ENCODE measurements at regions not wholly inside any gene's neighbourhood (a gene's known extent, or its start where the extent isn't known, plus 50 kb on each side); places are given as distances from the start of the nearest gene placed in this dataset.

GRCh38 chr10:131692686-131693334 is 208.0 kb upstream of the PPP2R2D start:
- Mint-ChIP-seq H3K27ac (no peak overlapping the region), H3K4me1 (ENCODE audit: low read depth) (no peaks in the 10 kb centered on the region), H3K4me3 (no peak overlapping the region), H3K36me3 (ENCODE audit: low read depth) (no peaks in the 10 kb centered on the region), H3K27me3 (peaks cover 4% of the 10 kb centered on the region), H3K9me3 (no peaks in the 10 kb centered on the region)
- TF ChIP-seq CTCF (IDR thresholded peaks at IDR 0.05): no peak
- CTCF ChIA-PET: no interaction called here
- peaks cover 0 to 40% of the 10 kb centered on the region in 2 experiments for H3K9me3 ChIP-seq (ENCODE audit: control insufficient read depth in 1 of 2, insufficient read depth in 1 of 2, low read length in 2 of 2)
- no peaks in the 10 kb centered on the region for H3K27me3 ChIP-seq (ENCODE audit: control insufficient read depth in 1 of 2, insufficient read depth in 2 of 2, low read length in 2 of 2)
- no peaks in the 10 kb centered on the region for H3K4me1 ChIP-seq (ENCODE audit: insufficient read depth, low read length)
- DNase-seq (peak in 1 of 14 experiments; percentile 27), ATAC-seq (ENCODE audit: poor library complexity) (no peak)
- H3K36me3 ChIP-seq (ENCODE audit: insufficient read depth, low read length): no peaks in the 10 kb centered on the region
- H3K4me3 ChIP-seq (ENCODE audit: low read length): no peak overlapping the region
- no peak overlapping the region for H3K27ac ChIP-seq (ENCODE audit: low read depth in 1 of 2, low read length in 2 of 2)
- POLR2A ChIA-PET: no interaction called here
- intact Hi-C loops (cut with DNase I, micrococcal nuclease): no loop called here

- H3K36me3 ChIP-seq (ENCODE audit: insufficient read depth, low read length): no peaks in the 10 kb centered on the region
- no peak overlapping the region for H3K27ac ChIP-seq (ENCODE audit: low read depth in 1 of 2, low read length in 2 of 2)
- no peak overlapping the region for H3K27ac Mint-ChIP-seq
- intact Hi-C loops (cut with DNase I, micrococcal nuclease): no loop called here
- H3K27me3 ChIP-seq (ENCODE audit: control insufficient read depth in 1 of 2, insufficient read depth in 2 of 2, low read length in 2 of 2): no peaks in the 10 kb centered on the region
- H3K4me3 ChIP-seq (ENCODE audit: low read length): no peak overlapping the region
- peaks cover 4% of the 10 kb centered on the region for H3K27me3 Mint-ChIP-seq
- ChIA-PET POLR2A (no interaction called here), CTCF (no interaction called here)
- no peaks in the 10 kb centered on the region for H3K4me1 Mint-ChIP-seq (ENCODE audit: low read depth)
- no peaks in the 10 kb centered on the region for H3K36me3 Mint-ChIP-seq (ENCODE audit: low read depth)
- no peak overlapping the region for H3K4me3 Mint-ChIP-seq
- peaks cover 0 to 44% of the 10 kb centered on the region in 2 experiments for H3K9me3 ChIP-seq (ENCODE audit: control insufficient read depth in 1 of 2, insufficient read depth in 1 of 2, low read length in 2 of 2)
- H3K4me1 ChIP-seq (ENCODE audit: insufficient read depth, low read length): no peaks in the 10 kb centered on the region
- no peak for ATAC-seq (ENCODE audit: poor library complexity)
- H3K9me3 Mint-ChIP-seq: no peaks in the 10 kb centered on the region
- DNase-seq: no peak
- TF ChIP-seq CTCF (IDR thresholded peaks at IDR 0.05): no peak
Observed at GRCh38 chr10:131693766-131694165, 207.0 kb upstream of the PPP2R2D start.

- ATAC-seq (ENCODE audit: poor library complexity) (no peak), DNase-seq (peak in 1 of 14 experiments; percentile 8)
- Histone ChIP-seq H3K4me3 (ENCODE audit: low read length) (no peak overlapping the region), H3K27ac (ENCODE audit: low read depth in 1 of 2, low read length in 2 of 2) (no peak overlapping the region), H3K36me3 (ENCODE audit: insufficient read depth, low read length) (no peaks in the 10 kb centered on the region), H3K27me3 (ENCODE audit: control insufficient read depth in 1 of 2, insufficient read depth in 2 of 2, low read length in 2 of 2) (no peaks in the 10 kb centered on the region), H3K4me1 (ENCODE audit: insufficient read depth, low read length) (no peaks in the 10 kb centered on the region), H3K9me3 (ENCODE audit: control insufficient read depth in 1 of 2, insufficient read depth in 1 of 2, low read length in 2 of 2) (peaks cover 0 to 39% of the 10 kb centered on the region in 2 experiments)
- Mint-ChIP-seq H3K4me3 (no peak overlapping the region), H3K9me3 (no peaks in the 10 kb centered on the region), H3K27me3 (peaks cover 4% of the 10 kb centered on the region), H3K27ac (no peak overlapping the region), H3K36me3 (ENCODE audit: low read depth) (no peaks in the 10 kb centered on the region), H3K4me1 (ENCODE audit: low read depth) (no peaks in the 10 kb centered on the region)
- TF ChIP-seq CTCF (IDR thresholded peaks at IDR 0.05): no peak
- ChIA-PET POLR2A (no interaction called here), CTCF (no interaction called here)
- intact Hi-C loops (cut with DNase I, micrococcal nuclease): no loop called here
Observed at GRCh38 chr10:131694168-131694780, 206.5 kb upstream of the PPP2R2D start.
